AG04450 (cell line): ENCODE measurements at regions not wholly inside any gene's neighbourhood (a gene's known extent, or its start where the extent isn't known, plus 50 kb on each side); places are given as distances from the start of the nearest gene placed in this dataset. TPM values are rescaled to one million over a fixed set of nuclear protein-coding genes. Genes with fewer than 3 reads are reported as not detected.
A peak's percentile ranks its signal among the peaks of the same experiment; 100 is the strongest.
"Not testable (repeated sequence)": the region's sequence is repeated elsewhere in the genome, so short reads cannot be mapped to it uniquely, and the experiment has no call there.

Experiments used
- CTCF ChIA-PET: fragments of 300-600, 350-600 bp; formaldehyde crosslinking; extraction: SDS; loops from one replicate; lab custom pipeline; 2022; ENCODE audit warnings: antibody characterized with exemption, inconsistent platforms; lab: Charles Lee
- POLR2A ChIA-PET: fragments of 350-600 bp; formaldehyde crosslinking; extraction: SDS; loops from one replicate; lab custom pipeline; 2021; ENCODE audit warnings: antibody characterized with exemption, inconsistent platforms; lab: Yijun Ruan, JAX
- DNase-seq: peaks from one replicate; pipeline ENCODE4 v3.0.0-alpha.2; 2011; ENCODE audit warnings: low read depth, low spot score
- H3K27ac ChIP-seq: one replicate; pipeline ENCODE4 v1.5.1; 2012; ENCODE audit warnings: low read depth, low read length, control low read depth
- H3K27me3 ChIP-seq: one replicate; pipeline ENCODE4 v1.6.0; 2012; ENCODE audit warnings: low read length; ENCODE audit not compliant: control insufficient read depth, insufficient read depth
- H3K4me3 ChIP-seq: 2 replicates; pipeline ENCODE4 v1.5.1; 2011; ENCODE audit warnings: mild to moderate bottlenecking, low read depth, low read length, control low read depth
- H3K9me3 ChIP-seq: 2 replicates; pipeline ENCODE4 v1.5.1; 2012; ENCODE audit warnings: low read length; ENCODE audit not compliant: control insufficient read depth, insufficient read depth
- CTCF ChIP-seq: IDR thresholded peaks from 2 replicates; pipeline ENCODE4 v1.5.1; 2011; ENCODE audit warnings: low read depth, low read length, control low read depth, inconsistent platforms
- small RNA-seq: library from RNA; depleted of rRNA; stranded (forward); fragments of <200 nt; gene quantifications from one replicate; pipeline ENCODE3, GENCODE V24; 2012; ENCODE audit warnings: low read depth; ENCODE audit not compliant: insufficient read length

- H3K4me3 ChIP-seq, H3K27ac ChIP-seq, H3K27me3 ChIP-seq, CTCF ChIA-PET, DNase-seq, POLR2A ChIA-PET: not testable (repeated sequence)
- H3K9me3 ChIP-seq, result peaks cover 46% of the 10 kb centered on the region
These were observed 1267.3 kb downstream of the FOXD4L5 start for GRCh38 chr9:64017666-64018065.

- POLR2A ChIA-PET, H3K27me3 ChIP-seq, H3K27ac ChIP-seq, CTCF ChIA-PET, DNase-seq: not testable (repeated sequence)
- Histone ChIP-seq H3K4me3 (peak overlapping the region; percentile 47), H3K9me3 (peaks cover 46% of the 10 kb centered on the region)
These were observed 1268.1 kb downstream of the FOXD4L5 start for GRCh38 chr9:64016845-64017406.

GRCh38 chr9:64016246-64016645, 1268.8 kb downstream of the FOXD4L5 start:
- H3K4me3 ChIP-seq, result peak overlapping the region; percentile 49
- H3K27ac ChIP-seq, DNase-seq, H3K27me3 ChIP-seq, POLR2A ChIA-PET: not testable (repeated sequence)
- CTCF ChIA-PET, result interaction anchor here (0.7 kb wide), 1 partner anchor 50 kb away, joined by 4 read pairs; no protein-coding TSS in a partner anchor
- H3K9me3 ChIP-seq, result peaks cover 45% of the 10 kb centered on the region

DNA sequence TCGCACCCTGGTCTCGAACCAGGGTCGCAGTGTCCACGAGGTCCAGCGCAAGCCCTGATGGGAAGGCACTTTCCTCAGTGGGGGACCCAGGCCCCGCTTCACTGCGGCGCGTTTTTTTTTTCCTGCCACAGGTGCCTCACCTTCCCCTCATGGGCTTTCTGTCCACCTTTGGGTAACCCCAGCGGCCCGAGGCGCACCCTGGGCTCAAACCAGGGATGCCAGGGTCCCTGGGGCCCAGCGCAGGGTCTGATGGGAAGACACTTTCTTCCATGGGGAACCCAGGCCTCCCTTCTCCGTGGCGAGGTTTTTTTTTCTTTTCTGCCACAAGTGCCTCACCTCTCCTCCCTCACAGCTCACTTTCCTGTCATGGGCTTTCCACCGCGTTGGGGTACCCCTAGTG, 1269.9 kb downstream of the FOXD4L5 start:
- Histone ChIP-seq H3K4me3 (no peak overlapping the region), H3K27ac (no peak overlapping the region), H3K9me3 (peaks cover 37% of the 10 kb centered on the region), H3K27me3 (no peaks in the 10 kb centered on the region)
- DNase-seq, result no peak
- POLR2A ChIA-PET, result no interaction called here
- no peak for TF ChIP-seq CTCF
- CTCF ChIA-PET, result no interaction called here

DNA sequence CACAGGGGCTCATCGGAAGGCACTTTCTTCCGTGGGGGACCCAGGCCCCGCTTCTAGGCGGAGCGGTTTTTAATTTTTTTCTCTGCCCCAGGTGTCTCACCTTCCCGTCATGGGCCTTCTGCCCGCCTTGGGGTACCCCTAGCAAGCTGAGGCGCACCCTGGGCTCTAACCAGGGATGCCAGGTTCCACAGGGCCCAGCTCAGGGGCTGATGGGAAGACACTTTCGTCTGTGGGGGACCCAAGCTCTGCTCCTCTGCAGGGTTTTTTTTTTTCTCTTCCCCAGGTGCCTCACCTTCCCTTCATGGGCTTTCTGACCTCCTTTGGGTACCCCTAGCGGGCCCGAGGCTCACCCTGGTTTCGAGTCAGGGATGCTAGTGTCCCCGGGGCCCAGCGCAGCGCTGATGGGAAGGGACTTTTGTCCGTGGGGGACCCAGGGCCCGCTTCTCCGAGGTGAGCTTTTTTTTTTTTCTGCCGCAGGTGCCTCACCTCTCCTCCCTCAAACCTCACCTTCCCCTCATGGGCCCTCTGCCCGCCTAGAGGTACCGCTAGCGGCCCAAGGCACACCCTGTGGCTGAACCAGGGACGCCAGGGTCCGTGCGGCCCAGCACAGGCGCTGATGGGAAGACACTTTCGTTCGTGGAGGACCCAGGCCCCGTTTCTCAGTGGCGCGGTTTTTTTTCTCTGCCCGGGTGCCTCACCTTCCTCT, 1270.5 kb downstream of the FOXD4L5 start:
- DNase-seq, H3K27ac ChIP-seq, H3K4me3 ChIP-seq, CTCF ChIA-PET, POLR2A ChIA-PET, H3K27me3 ChIP-seq: not testable (repeated sequence)
- peaks cover 37% of the 10 kb centered on the region for H3K9me3 ChIP-seq

- H3K4me3 ChIP-seq, H3K27me3 ChIP-seq, H3K27ac ChIP-seq, DNase-seq, CTCF ChIA-PET, POLR2A ChIA-PET: not testable (repeated sequence)
- peaks cover 37% of the 10 kb centered on the region for H3K9me3 ChIP-seq
These were observed 1271.9 kb downstream of the FOXD4L5 start for GRCh38 chr9:64013122-64013521.

DNA sequence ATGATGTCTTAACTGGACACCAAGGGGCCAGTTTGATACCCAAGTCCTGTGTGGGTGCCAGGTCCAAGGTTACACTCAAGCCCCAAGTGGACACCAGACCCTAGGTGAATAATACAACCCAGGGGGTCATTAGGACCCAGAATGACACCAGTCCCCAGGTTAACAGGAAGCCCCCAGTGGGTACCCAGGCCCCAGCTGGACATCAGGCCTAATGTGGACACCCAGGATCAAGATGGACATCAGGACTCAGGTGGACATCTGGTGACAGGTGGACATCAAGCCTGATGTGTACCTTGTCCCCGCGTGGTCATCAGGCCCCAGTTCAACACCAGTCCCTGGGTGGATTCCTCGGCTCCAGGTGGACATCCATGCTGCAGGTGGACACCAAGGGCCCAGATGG, 1273.0 kb downstream of the FOXD4L5 start:
- POLR2A ChIA-PET, CTCF ChIA-PET, DNase-seq, H3K27ac ChIP-seq, H3K27me3 ChIP-seq, H3K4me3 ChIP-seq: not testable (repeated sequence)
- H3K9me3 ChIP-seq, result peaks cover 34% of the 10 kb centered on the region

DNA sequence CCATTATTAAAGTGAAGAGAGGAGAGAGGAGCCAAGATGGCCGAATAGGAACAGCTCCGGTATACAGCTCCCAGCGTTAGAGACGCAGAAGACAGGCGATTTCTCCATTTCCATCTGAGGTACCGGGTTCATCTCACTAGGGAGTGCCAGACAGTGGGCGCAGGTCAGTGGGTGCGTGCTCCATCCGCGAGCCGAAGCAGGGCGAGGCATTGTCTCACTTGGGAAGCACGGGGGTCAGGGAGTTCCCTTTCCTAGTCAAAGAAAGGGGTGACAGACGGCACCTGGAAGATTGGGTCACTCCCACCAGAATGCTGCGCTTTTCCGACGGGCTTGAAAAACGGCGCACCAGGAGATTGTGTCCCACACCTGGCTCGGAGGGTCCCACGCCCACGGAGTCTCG, 1305.3 kb downstream of the FOXD4L5 start:
- DNase-seq, POLR2A ChIA-PET, CTCF ChIA-PET, H3K27me3 ChIP-seq, H3K4me3 ChIP-seq, H3K9me3 ChIP-seq, H3K27ac ChIP-seq: not testable (repeated sequence)

Small RNAs in the stretch of these regions (small RNA-seq; reads per million reads assigned to genes)
- gene RF00026, result not detected
